Psoas muscle (tissue), 7 donors: ENCODE measurements at regions not wholly inside any gene's neighbourhood (a gene's known extent, or its start where the extent isn't known, plus 50 kb on each side); places are given as distances from the start of the nearest gene placed in this dataset.

Source experiments
- ATAC-seq, 4 donors: fragments of 200-7000 bp; cut with Tn5 transposase; one replicate each; pipeline ENCODE4 v1.9.1; 2020; ENCODE audit warnings: moderate library complexity in 3 of 4, mild to moderate bottlenecking in 2 of 4
- DNase-seq, 2 donors: peaks; one replicate each; pipeline ENCODE4 v3.0.0-alpha.2; 2020
- H3K27ac ChIP-seq: fragments of 200-600 bp; one replicate; pipeline ENCODE4 v1.8.0; 2022
- H3K27me3 ChIP-seq, 3 donors: fragments of 200-600 bp in 1 of 3; one replicate each; pipeline versions ENCODE4 v1.6.1 to v1.8.0; 2013 to 2022; ENCODE audit warnings: low read length in 2 of 3, mild to moderate bottlenecking in 2 of 3, moderate library complexity in 1 of 3; ENCODE audit not compliant: insufficient read depth in 3 of 3
- H3K36me3 ChIP-seq, 2 donors: fragments of 200-600 bp in 1 of 2; one replicate each; pipeline versions ENCODE4 v1.6.1 to v1.8.0; 2013 to 2022; ENCODE audit warnings: low read depth in 1 of 2, mild to moderate bottlenecking in 1 of 2, moderate library complexity in 1 of 2; ENCODE audit not compliant: insufficient read depth in 1 of 2
- H3K4me1 ChIP-seq: fragments of 200-600 bp; one replicate; pipeline ENCODE4 v1.8.0; 2022
- H3K4me3 ChIP-seq: fragments of 200-600 bp; one replicate; pipeline ENCODE4 v1.8.0; 2022; ENCODE audit warnings: mild to moderate bottlenecking
- H3K9me3 ChIP-seq: fragments of 200-600 bp; one replicate; pipeline ENCODE4 v1.8.0; 2022
- CTCF ChIP-seq: fragments of 200-600 bp; IDR thresholded peaks from one replicate; pipeline ENCODE4 v1.8.0; 2022; ENCODE audit warnings: antibody characterized with exemption
- WGBS, 3 donors: extraction: QIAGEN DNeasy Blood & Tissue Kit; methylation state at CpG; one replicate each; pipeline versions ENCODE4 v1.1.6 to v1.1.7; 2013; 5-methylcytosine and 5-hydroxymethylcytosine counted together
- intact Hi-C, 2 donors: fragments of 100-400 bp; cut with DNase I; formaldehyde crosslinking; loops; one replicate each; pipeline versions ENCODE4 v1.11.0 to v1.14.2; 2022
- donor health status: healthy with polysubstance abuse.
- donor health status: DM: no; HTN: no; CAD: no; lungs with moderate emphysema.
- donor health status: Bipolar disorder and iron deficiency.
- donor health status: healthy.
- donor health status: DM: yes; HTN: yes; CAD: no.
- donor health status: DM: no; HTN: no; CAD: no.
- donor health status: DM: yes; HTN: yes; CAD: no.

DNA sequence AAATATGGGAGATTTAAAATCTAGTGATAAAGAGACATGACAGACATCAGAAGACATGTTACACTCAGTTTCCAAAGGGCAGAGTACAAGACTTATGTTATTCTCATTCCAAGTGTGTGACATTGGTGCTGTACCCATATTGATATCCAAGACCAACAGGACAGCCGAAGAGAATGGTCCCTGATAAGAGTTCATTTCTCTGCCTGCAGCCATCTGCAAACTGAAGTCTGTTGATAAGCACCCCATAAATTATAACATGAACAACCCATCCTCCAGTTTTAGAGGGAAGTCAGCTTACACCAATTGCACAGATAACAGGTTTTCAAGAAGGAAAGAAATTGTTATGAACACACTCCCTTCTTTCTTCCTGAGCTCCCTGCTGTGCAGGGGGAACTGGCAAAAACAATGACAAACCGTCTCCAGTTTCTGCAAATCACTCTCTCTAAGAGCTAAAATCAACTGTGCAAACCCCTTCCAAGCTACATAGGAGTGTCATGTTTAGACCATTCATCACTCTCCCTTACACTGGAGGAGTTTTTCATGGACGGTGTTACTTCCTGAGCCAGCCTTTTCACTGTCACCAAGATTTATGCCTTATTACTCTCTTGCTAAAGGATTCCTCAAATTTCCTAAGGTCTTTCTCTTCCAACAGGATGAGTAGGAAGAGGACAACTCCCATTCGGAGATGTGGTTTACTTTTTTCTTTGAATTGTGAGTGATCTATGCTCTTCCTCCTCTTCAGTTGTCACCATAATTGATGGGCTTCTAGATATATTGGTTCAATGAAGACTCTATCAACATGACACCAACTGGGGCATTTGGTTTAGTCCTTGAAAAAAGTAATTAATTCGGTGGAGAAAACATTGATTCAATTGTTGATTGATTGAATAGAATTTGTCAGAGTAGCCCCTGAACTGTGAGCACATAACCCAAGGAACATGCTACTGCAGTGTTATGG is 80.3 kb upstream of the FAM171A1 start:
- WGBS, 3 donors, result 30 to 34% (median 33%) methylated on average over 5 of the region's 5 CpGs
- no peaks in the 10 kb centered on the region for H3K27me3 ChIP-seq
- intact Hi-C loops, result no loop called here
- no peaks in the 10 kb centered on the region for H3K4me1 ChIP-seq
- no peak overlapping the region for H3K4me3 ChIP-seq
- DNase-seq, result no peak
- ATAC-seq, result no peak
- no peaks in the 10 kb centered on the region for H3K9me3 ChIP-seq
- H3K36me3 ChIP-seq, result no peaks in the 10 kb centered on the region
- no peak overlapping the region for H3K27ac ChIP-seq
- TF ChIP-seq CTCF, result no peak

DNA sequence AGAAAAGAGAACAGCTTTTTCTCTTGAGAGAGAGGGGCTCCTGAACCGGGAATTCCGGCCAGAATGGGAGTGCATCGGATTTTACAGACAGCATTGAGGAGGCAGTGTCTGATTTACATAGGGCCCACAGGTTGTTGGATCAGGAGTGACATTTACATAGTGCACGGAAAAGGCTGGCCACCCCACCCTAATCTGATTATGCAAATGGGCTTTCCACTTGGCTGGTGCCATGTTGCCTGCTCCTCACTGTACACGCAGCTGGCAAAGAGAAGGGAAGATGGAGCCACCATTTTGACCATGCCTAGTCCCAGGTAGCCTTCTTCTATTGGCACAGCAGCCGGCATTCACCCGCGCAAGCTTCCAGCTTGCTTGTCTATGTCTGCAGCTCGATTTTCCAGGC is 77.5 kb upstream of the FAM171A1 start:
- Histone ChIP-seq H3K4me1 (no peaks in the 10 kb centered on the region), H3K27me3 (peaks cover 0 to 5% (median 0%) of the 10 kb centered on the region in 3 donors), H3K4me3 (no peak overlapping the region), H3K36me3 (no peaks in the 10 kb centered on the region), H3K9me3 (no peaks in the 10 kb centered on the region), H3K27ac (no peak overlapping the region)
- DNase-seq (no peak), ATAC-seq (no peak)
- WGBS, 3 donors, result 86 to 91% (median 89%) methylated on average over 8 to 9 of the region's 9 CpGs
- intact Hi-C loops, result no loop called here
- no peak for TF ChIP-seq CTCF

- no peak for ATAC-seq
- no peak overlapping the region for H3K27ac ChIP-seq
- no peaks in the 10 kb centered on the region for H3K36me3 ChIP-seq
- WGBS, 3 donors, result 77 to 85% (median 83%) methylated on average over 1 of the region's 1 CpG
- no peaks in the 10 kb centered on the region for H3K9me3 ChIP-seq
- no peak overlapping the region for H3K4me3 ChIP-seq
- H3K4me1 ChIP-seq, result no peaks in the 10 kb centered on the region
- peaks cover 0 to 7% (median 0%) of the 10 kb centered on the region in 3 donors for H3K27me3 ChIP-seq
- DNase-seq, result no peak
- intact Hi-C loops, result no loop called here
- TF ChIP-seq CTCF, result no peak
Observed at GRCh38 chr10:15445006-15445390, 73.9 kb upstream of the FAM171A1 start.

DNA sequence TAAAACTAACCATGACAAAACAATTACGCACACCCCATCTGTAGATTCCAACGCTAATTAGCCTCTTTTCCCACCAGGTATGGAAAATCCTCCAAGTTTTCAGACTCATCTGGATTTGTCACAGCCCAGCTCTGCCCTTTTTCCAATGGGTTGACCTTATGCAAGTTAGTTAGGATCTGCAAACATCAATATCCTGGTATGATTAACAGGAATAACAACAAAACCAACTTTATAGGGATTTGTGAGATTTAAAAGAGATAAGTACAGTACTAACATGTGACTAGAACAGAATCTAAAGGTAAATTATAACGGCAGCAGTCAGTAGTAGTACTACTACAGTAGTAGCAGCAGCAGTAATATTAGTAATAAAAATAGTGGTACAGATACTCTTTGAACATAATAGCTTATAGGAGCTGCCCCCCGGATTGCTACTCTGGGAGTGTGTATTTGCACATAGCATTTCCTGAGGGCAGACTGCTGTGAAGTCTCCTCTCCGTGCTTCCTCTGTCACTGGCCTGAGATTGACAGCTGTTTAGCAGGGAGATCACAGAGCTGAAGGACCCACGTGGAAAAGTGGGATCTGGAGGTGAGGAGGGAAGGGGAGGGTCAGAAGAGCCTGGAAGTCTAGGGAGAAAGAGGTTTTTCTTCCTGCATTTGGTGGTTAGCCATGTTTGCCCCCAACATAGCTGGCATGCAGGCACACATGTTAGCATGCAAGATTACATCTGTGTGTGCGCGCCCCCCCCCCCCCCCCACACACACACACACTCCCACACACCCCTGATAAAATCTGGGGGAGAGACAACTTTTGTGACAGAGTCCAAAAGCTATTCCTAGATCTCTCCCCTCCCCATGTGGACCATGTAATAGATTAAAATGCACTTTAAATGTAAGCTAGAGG is 73.3 kb upstream of the FAM171A1 start:
- H3K9me3 ChIP-seq, result no peaks in the 10 kb centered on the region
- ATAC-seq (no peak), DNase-seq (no peak)
- no peaks in the 10 kb centered on the region for H3K36me3 ChIP-seq
- no peak for TF ChIP-seq CTCF
- H3K4me3 ChIP-seq, result no peak overlapping the region
- peaks cover 0 to 7% (median 0%) of the 10 kb centered on the region in 3 donors for H3K27me3 ChIP-seq
- WGBS, 3 donors, result 50 to 55% (median 52%) methylated on average over 8 of the region's 8 CpGs
- intact Hi-C loops, result no loop called here
- no peak overlapping the region for H3K27ac ChIP-seq
- H3K4me1 ChIP-seq, result no peaks in the 10 kb centered on the region
